Fibroblast of skin of abdomen (primary cell): ENCODE measurements at regions not wholly inside any gene's neighbourhood (a gene's known extent, or its start where the extent isn't known, plus 50 kb on each side); places are given as distances from the start of the nearest gene placed in this dataset.
"Not testable (repeated sequence)": the region's sequence is repeated elsewhere in the genome, so short reads cannot be mapped to it uniquely, and the experiment has no call there.

ENCODE experiments used
- DNase-seq: peaks from one replicate; pipeline ENCODE4 v3.0.0-alpha.2; 2013

DNA sequence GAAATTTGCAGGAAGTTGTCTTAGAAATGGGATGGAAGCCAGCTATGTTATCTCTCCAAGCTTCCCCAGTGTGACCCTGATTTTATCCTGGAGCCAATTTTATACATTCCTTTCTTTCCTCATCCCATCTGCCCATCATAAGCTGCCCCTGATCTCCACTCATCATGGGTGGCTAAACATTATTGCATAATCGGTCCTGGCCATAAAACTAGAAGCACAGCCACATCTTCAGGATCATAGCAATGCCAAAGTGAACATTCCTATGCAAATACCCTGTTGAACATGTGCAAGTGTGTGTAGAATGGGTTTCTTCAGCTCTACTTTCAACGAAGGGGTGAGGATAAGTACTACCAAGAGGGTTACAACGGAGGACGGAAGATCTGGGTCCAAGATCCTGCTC, 50.6 kb upstream of the COG2 start:
- no peak for DNase-seq

DNA sequence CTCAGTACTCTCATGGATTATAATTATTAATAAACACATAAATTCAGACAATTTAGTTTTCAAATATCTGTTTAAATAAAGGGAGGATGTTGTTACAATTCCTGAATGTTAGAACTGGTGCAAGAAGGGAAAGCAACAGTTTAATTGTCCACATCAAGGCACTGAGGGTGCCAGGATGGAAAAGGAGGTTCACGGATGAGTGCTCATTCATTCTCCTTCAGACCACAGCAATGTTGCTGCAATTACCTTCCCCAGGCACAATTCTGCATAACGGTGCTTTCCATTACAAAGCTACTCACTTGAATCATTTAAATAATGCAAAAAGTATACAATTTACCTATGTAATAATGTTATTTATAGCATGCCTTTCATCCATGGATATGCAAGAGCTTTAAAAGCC, 52.3 kb upstream of the COG2 start:
- DNase-seq: no peak

- no peak for DNase-seq
Observed at GRCh38 chr1:230588323-230588746, 53.9 kb upstream of the COG2 start.

DNA sequence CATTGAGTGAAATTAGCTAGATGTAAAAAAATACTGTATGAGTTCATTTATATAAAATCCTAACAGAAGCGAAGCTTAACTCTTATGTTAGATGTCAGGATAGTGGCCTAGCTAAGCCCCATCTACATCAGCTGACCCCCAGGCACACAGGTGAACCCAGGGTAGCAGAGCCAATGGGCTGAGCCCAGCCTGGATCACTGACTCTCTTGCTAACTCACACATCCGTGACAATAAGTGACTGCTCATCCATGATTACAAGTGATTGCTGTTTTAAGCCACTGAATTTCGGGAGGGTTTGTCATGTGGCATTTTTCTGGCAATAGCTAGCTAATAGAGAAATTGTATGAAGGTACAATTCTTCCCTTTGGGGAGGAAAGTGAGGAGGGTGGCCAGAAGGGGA, 55.2 kb upstream of the COG2 start:
- DNase-seq: no peak

DNA sequence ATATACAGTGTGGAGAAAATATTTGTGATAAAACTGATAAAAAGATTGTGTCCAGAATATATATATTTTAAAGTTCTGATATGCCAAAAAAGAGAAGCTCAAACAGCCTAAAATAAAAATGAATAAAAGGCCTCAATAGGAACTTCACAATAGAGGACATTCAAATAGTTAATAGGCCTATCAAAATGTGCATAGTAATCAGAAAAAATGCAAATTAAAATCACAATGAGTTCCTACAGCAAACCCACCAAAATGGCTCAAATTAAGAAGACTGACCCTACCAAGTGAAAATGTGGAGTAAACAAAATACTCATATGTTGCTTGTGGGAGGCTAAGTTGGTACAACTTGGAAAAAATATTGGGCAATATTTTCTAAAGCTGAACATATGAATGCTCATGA, 57.6 kb upstream of the COG2 start:
- no peak for DNase-seq

- no peak for DNase-seq
Observed at GRCh38 chr1:230581446-230582079, 60.7 kb upstream of the COG2 start.

DNA sequence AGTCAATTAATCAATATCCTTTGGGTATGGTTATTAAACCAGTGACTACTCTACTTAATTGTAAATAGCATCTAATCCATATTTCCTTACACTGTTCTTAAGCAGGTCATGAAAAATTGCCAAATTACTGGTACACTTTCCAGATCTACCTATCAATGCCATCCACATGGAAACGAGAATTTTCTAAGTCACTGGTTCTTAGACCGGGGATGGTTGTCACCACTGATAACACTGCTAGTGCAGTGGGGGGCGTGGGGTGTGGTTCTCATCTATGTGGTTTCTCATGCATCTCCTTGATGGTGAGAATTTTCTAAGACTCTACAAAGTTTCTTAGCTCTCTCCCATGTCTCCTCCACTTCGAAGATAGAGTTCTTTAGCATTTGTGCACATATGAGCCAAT, 63.7 kb upstream of the COG2 start:
- no peak for DNase-seq

- DNase-seq: no peak
Observed at GRCh38 chr1:230577537-230577936, 64.7 kb upstream of the COG2 start.

GRCh38 chr1:230575886-230576500, 66.3 kb upstream of the COG2 start:
- no peak for DNase-seq

- no peak for DNase-seq
Observed at GRCh38 chr1:230574502-230574901, 67.8 kb upstream of the COG2 start.

DNA sequence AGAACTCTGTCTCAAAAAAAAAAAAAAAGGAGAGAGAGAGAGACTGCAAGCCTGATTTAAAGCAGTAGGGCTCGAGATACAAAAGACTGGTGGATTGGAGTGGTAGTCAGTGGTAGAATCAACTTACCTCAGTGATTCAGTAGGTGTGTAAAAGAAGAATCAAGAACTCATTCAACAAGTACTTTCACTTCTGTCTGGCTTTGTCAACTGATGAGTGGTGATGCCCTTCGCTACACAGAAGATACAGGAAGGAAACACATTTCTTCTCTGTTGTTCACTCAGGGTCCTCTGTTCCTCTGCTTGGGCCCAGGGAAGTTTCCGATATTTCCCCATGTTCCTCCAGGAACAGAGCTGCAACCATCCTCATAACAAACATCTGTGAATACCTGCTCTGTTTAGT, 68.6 kb upstream of the COG2 start:
- no peak for DNase-seq

GRCh38 chr1:230572121-230573105, 69.9 kb upstream of the COG2 start:
- no peak for DNase-seq

DNA sequence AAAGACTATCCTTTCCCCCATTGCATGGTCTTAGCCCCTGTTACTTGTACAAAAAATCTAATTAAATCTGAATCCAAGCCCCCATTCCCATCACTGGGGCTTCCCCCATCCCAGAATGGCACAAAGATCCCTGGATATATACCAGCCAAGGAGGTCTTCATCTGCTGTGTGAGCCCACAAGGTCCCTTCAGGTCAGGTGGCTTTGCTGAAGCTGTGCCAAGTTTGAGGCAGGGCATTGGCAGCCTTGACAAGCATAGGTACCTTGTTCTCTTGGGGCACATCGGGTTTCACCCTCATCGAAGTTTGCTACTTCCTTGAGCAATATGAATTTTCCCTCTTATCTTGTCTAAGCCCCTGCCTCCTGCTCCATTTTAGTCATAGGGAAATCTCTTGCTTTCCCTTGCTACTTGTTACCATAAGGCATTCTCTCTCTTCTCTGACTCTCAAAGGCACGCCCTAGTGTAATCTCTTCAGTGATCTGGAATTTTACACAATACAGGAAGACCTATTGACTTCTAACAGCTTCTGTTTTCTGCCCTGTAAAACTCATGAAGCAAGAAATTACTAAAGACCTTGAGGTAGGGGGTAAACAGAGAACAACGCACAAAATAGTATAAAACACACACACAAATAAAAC, 71.4 kb upstream of the COG2 start:
- no peak for DNase-seq

DNA sequence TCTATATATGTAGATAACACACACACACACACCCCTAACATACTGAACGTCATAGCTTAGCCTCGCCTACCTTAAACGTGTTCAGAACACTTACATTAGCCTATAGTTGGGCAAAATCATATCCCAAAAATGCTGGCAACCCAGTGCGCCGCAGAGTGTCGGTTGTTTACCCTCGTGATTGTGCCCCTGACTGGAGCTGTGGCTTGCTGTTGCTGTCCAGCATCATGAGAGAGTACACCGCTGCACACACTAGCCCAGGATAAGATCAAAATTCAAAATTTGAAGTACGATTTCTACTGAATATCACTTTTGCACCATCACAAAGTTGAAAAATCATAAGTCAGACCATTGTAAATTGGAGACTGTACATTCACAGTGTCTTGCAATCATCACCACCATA, 73.1 kb upstream of the COG2 start:
- DNase-seq: no peak

GRCh38 chr1:230568676-230569075, 73.6 kb upstream of the COG2 start:
- DNase-seq: no peak

DNA sequence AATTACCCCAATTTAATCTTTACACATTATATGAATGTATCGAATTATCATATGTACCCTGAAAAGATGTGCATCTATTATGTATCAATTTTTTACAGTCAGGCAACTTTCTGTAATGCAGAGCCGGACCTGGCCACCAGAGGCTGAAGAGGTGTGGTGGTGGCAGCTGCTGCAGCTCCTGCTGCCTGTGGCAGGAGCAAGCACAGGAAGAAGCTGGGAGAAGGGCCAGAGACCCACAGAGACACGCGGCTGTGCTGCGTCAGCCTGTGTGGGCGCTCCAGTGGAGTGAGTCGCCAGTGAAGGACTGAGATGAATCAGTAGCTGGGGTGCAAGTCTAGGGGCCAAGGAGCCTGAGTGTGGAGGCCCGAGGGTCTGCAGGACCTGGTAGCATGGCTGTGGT, 74.3 kb upstream of the COG2 start:
- DNase-seq: peak; percentile 8

- no peak for DNase-seq
Observed at GRCh38 chr1:230567221-230567575, 75.1 kb upstream of the COG2 start.

DNA sequence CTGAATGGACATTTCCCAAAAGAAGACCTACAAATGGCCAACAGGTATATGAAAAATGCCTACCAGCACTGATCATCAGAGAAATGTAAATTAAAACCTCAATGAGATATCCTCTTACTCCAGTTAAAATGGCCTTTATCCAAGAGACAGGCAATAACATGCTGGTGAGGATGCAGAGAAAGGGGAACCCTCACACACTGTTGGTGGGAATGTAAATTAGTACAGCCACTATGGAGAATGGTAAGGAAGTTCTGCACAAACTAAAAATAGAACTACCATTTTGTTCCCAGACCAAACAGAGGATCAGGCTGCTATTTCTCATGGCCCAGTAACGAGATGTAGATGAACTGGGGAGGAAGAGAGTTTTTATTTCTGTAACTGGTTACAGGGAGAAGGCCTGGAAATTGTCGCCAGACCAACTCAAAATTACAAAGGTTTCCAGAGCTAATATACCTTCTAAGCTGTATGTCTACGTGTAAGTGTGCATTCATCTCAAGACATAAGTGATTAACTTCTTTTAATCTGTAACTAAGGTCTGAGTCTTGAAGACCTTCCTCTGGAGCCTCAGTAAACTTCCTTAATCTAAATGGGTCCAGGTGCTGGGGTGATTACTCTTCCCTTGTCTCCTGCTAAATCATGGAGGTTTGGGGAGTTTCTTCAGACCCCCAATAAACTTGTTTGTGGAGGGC, 75.6 kb upstream of the COG2 start:
- not testable (repeated sequence) for DNase-seq

GRCh38 chr1:230565141-230565540, 77.1 kb upstream of the COG2 start:
- DNase-seq: no peak

DNA sequence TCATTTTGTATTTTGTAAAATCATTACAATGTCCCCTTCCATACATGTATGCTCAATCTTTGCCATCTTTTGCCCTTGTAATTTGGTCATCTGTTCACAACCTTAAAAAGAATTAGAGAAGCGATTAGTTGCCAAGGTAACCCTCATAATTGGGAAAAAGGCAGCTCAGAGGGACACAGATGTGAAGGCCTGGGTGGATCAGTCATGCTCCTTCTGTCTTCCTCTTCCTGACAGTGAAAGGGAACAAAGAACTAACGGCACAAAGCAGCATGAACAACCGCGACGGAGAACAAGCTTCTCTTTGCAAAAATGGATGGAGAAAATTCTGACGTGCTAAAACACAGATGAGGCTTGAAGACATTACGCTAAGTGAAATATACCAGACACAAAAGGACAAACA, 78.7 kb upstream of the COG2 start:
- DNase-seq: no peak

DNA sequence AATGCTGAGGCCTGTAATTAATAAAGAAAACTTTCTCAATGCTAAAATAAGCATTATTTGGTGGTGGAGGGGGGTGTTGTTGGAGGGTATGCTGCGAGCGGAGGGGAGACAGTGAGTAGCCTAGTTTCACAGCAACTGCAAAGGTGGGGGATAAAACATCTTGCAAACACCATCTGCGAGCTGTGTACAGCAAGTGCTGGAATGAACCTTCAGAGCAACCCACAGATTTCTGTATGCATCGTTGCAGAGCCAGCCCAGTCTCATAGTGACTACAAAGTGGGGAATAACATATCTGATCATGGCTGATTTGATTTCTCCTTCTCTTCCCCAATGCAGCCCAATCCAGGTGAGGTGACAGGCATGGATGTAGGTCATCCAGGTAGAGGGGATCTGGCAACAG, 80.7 kb upstream of the COG2 start:
- DNase-seq: no peak

GRCh38 chr1:230558324-230558723, 84.0 kb upstream of the COG2 start:
- DNase-seq: no peak

DNA sequence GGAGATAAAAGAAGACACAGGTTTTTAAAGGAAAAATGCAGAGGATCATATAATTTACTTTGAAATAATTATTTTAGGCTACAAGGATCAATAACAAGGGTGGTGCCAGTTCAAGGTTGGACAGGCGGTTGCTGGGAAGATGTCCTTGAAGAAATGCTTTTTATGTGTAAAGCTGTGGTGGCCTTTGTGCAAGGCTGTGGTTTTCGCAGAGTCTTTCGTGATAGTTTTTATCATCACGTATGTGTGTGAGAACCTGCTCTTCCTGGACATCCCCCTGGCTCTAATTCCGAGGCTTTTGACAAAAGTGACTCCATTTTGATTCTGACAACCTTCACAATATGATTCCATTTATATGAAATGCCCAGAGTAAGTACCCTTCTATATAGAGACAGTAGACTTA, 85.8 kb upstream of the COG2 start:
- DNase-seq: no peak
